NCI-H1092 treated with DMSO at 0.1 percent for 48 hours (cell line): ENCODE measurements at regions not wholly inside any gene's neighbourhood (a gene's known extent, or its start where the extent isn't known, plus 50 kb on each side); places are given as distances from the start of the nearest gene placed in this dataset.

Experiments
- DNase-seq: peaks from one replicate; lab custom pipeline; 2025; lab: John Stamatoyannopoulos, UW

GRCh38 chr1:110816945-110817344 is 56.0 kb upstream of the CD53 start:
- DNase-seq: no peak

- DNase-seq: no peak
These were observed 61.4 kb upstream of the CD53 start for GRCh38 chr1:110811529-110811928.

- no peak for DNase-seq
These were observed 72.9 kb upstream of the CD53 start for GRCh38 chr1:110800079-110800478.

- peak; percentile 17 for DNase-seq
These were observed 74.2 kb upstream of the CD53 start for GRCh38 chr1:110798691-110799256.

- DNase-seq: no peak
These were observed 84.3 kb upstream of the CD53 start for GRCh38 chr1:110788673-110789072.

- no peak for DNase-seq
These were observed 85.4 kb upstream of the CD53 start for GRCh38 chr1:110787328-110788071.

GRCh38 chr1:110786802-110787327 is 86.1 kb upstream of the CD53 start:
- DNase-seq: no peak

- DNase-seq: no peak
These were observed 87.3 kb upstream of the CD53 start for GRCh38 chr1:110785612-110786011.

- DNase-seq: no peak
These were observed 87.9 kb upstream of the CD53 start for GRCh38 chr1:110785055-110785454.

- DNase-seq: peak; percentile 72
These were observed 89.5 kb upstream of the CD53 start for GRCh38 chr1:110783292-110783918.

GRCh38 chr1:110781525-110781924 is 91.4 kb upstream of the CD53 start:
- DNase-seq: no peak

GRCh38 chr1:110780600-110781484 is 92.1 kb upstream of the CD53 start:
- DNase-seq: peak; percentile 73

- DNase-seq: no peak
These were observed 93.3 kb upstream of the CD53 start for GRCh38 chr1:110779636-110780035.

- DNase-seq: no peak
These were observed 94.1 kb upstream of the CD53 start for GRCh38 chr1:110778821-110779220.

- no peak for DNase-seq
These were observed 95.7 kb upstream of the CD53 start for GRCh38 chr1:110777228-110777627.

- DNase-seq: no peak
These were observed 98.5 kb upstream of the CD53 start for GRCh38 chr1:110774398-110774797.

- DNase-seq: no peak
These were observed 99.1 kb upstream of the KCNA3 start for GRCh38 chr1:110773813-110774212.

GRCh38 chr1:110771245-110772022 is 96.7 kb upstream of the KCNA3 start:
- DNase-seq: no peak

GRCh38 chr1:110770832-110771231 is 96.1 kb upstream of the KCNA3 start:
- no peak for DNase-seq

- no peak for DNase-seq
These were observed 93.9 kb upstream of the KCNA3 start for GRCh38 chr1:110768605-110769004.

- no peak for DNase-seq
These were observed 91.6 kb upstream of the KCNA3 start for GRCh38 chr1:110766336-110766647.
